ENCODE measurements at regions not wholly inside any gene's neighbourhood (a gene's known extent, or its start where the extent isn't known, plus 50 kb on each side); places are given as distances from the start of the nearest gene placed in this dataset.

DNA sequence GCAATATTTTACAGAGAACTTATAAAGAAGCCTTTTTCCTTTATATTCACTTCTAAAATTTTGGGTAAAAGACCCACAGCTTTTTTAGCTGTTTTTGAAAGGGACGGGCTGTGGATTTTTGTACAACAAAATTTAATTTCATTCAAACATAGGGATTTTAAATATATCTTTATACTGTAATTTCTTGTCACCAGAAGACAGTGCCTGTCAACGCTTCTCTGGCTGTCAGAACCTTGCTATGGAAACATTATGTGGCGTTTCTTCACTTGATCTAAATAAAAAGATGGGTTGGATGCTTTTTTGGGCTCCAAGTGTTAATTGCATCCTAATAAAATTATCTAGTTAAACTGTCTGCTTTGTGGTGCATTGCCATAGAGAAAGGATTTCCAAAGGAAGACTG, 635.6 kb upstream of the ALCAM start:
- no peak for DNase-seq

DNA sequence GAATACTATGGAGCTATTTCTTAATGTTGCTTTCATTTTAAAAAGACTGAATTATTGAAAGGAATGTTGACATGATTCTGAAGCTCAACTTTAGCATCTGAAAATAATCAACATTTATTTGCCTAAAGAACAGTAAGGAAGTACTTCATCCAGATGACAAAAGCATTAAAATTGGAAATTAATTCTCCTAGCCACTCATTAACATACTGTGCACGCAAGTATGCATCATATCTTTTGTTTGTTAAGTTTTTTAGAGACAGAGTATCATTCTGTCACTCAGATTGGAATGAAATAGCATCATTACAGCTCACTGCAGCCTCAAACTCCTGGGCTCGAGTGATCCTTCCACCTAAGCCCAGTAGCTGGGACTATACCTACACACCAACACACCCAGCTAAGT, 632.1 kb upstream of the ALCAM start:
- no peak for DNase-seq

DNA sequence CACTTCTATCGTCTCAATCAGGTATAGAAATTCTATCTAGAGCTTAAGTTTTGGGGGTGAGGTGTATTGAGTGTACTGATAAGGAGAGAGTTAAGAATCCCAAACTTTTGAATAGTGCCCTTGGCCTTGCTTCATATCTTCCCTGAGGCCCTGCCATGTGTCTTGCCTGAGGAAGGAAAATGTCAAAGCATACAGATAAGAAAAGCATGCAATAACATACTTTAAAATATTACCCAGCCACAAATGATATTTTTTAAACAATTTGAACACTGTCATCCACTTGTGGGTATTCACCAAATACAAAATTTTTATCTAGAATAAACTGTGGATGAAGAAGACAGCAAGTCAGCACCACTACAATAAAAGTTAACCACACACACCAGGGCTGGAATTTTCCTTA, 631.0 kb upstream of the ALCAM start:
- no peak for DNase-seq

DNA sequence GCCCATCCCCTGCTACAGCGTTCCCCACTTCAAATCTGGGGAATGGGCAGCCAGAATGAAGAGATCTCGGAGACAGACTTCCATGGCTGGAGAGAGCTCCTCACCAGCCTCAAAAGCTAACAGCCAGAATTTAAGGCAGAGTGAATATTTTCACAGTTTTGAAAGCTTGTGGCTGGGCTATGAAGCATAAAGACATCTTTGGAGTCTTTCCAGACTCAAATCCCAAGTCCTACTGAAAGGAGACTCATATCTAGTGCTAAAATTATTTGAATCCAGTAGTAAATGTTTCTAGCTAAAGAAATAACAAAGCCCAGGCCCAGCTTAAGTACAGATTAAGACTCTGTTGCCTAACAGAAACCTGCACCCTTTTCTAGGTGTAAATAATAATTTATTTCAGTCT, 628.4 kb upstream of the ALCAM start:
- DNase-seq = no peak

DNA sequence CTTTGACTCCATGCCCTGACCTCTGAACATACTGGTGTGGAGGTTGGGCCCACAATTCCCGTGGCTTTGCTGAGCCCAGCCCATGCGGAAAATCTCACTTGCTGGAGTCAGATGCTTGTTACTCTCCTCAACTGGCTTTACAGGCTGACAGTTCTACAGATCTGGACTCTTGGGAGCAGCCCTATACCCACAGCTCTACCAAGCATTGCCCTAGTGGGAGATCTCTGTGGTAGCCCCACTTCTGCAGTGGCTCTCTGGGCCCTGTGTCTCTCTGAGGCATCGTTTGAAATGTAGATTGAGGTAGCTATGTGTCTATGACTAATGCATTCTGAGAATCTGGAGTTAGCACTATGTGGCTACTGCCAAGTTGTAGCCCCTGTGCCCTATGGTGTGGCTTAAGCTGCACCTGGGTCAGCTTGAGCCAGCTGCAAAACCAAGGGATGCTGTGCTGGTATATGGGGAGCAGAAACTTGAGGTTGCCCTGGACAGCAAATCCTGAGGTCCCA, 625.8 kb upstream of the ALCAM start:
- no peak for DNase-seq

DNA sequence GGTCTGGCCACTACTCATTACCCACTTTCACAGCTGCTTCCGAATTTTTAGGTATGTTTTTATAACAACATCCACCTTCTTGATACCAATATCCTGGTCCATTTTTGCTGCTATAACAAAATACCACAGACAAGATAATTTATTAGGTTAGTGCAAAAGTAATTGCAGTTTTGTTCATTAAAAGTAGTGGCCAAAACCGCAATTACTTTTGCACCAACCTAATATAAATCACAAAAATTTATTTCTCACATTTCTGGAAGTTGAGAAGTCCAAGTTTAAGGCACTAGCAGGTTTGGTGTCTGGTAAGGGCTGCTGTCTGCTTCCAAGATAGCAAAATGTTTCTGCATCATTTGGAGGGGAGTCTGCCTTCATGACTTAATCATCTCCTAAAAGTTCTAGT, 624.7 kb upstream of the ALCAM start:
- DNase-seq = no peak

DNA sequence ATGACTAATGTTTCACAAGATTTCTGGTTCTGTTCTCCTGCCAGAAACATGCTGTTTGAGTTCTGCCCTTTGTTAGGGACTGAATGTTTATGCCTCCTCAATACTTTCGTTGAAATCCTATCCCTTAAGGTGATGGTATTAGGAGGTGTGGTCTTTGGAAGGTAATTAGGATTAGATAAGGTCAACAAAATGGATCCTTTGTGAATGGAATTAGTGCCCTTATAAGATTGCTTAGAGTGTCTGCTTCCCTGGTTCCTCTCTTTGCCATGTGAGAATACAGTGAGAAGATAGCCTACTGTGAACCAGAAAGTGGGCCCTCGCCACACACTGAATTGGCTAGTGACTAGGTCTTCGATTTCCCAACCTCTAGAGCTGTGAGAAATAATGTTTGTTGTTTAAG, 621.4 kb upstream of the ALCAM start:
- no peak for DNase-seq

DNA sequence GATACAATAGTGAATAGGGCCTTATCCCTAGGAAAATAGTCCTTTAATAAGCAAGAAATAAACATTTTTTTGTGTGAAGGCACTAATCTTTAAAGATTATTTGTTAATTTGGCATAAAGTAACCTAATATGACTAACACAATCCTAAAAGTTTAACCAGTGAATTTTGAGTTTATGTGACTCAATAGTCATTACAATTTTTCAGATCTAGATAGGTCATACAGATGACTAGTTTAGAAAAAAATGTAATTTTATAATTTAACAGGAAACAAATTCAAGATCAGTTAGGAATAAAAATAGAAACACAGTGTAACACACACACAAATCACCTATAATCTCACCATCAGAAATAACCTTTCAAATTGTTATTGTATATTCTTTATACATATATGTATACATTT, 620.7 kb upstream of the ALCAM start:
- DNase-seq = no peak

DNA sequence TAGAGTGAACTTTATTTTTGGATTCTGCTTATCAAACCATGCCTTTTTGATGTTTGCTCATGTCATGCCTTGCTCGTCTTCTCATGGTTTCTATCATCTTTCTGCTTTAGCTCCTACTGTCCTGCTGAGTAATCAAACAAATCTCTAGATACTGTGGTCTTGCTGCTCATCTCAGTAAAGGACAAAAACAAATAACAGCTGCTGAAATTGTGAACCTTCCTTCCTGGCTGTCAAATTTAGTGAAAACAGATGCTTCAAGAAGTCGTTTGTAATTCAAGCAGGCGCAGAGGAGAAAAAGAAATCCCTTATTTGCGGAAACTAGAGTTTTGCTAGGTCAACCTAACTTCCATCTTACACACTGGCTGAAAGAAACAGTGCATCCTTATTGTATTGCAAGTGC, 616.1 kb upstream of the ALCAM start:
- no peak for DNase-seq

DNA sequence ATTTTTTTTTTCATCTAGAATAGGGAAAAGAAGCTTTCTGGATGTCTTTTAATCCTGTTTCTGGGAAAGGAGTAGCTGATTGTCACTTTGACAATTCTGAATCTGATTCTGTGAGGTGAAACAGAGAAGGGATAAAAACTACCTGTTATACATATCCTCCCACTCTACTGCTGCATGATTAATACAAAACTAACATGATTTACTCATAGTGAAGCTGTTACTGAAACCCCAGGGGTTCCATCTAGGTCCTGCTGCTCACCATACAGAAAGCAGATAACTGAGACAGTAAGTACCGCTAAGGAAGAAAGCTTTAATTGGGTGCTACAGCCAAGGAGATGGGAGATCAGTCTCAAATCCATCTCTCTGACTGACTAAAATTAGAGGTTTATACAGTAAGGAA, 610.9 kb upstream of the ALCAM start:
- no peak for DNase-seq

DNA sequence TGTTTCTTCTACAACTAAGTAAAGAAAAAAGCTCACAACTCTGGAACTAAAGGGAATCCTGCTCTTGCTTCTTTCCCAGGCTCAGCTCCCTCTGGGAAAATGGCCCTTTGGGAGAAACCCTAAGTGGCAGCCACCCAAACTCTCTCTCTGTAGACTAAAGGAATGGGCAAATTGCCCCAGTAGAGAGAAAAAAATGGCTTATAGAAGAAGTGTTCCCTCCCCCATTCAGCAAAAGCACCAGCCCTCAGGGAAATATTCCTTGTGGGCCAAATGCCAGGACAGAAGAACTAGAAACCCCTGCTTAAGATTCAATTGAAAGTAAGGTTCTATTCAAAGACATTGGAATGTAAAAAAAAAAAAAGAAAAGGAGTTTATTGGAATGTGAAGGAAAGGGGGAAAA, 603.7 kb upstream of the ALCAM start:
- DNase-seq = no peak

DNA sequence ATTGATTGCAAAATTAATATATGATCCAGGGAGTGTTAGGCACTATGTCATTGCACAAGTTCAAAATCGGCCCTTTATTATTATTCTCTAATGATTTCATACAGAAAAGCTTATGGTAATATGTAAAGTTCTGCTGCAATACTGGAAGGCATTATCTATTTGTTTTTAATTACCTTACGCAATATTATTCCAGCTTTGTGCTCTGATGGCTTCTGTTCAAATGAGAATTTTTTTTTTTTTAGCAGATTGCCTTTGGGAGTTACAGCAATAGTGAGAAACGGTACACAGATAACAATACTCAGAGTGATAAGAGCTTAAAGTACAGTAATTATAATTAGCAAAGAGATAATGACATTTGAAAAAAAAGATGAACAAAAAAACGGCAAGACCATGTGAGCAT, 602.2 kb upstream of the ALCAM start:
- DNase-seq = no peak

DNA sequence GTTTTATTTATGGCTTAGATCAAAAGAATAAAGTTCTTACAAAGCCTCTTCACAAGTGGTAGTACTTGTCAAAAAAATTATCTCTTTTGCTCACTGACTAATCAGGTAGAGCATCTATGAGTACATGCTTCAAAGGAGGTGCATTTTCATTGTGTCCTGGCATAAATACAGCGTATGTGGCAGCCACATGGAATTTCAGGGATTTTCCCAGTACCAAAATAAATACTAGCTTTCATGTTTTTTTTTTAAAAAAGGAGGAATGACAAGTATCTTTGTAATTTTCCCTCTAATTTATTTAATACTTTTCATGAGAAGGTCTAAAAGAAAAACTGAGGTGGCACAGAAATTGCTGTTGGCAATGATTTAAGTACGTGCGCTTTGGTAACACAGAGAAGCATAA, 597.8 kb upstream of the ALCAM start:
- no peak for DNase-seq

DNA sequence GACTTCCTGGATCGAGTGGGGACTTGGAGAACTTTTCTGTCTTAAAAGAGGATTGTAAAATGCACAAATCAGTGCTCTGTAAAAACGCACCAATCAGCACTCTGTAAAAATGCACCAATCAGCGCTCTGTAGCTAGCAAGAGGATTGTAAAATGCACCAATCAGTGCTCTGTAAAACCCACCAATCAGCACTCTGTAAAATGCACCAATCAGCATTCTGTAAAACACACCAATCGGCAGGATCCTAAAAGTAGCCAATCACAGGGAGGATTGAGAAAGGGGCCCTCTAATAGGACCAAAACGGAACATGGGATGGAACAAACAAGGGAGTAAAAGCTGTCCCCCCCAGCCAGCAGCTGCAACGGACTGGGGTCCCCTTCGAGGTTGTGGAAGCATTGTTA, 587.4 kb upstream of the ALCAM start:
- DNase-seq = no peak

DNA sequence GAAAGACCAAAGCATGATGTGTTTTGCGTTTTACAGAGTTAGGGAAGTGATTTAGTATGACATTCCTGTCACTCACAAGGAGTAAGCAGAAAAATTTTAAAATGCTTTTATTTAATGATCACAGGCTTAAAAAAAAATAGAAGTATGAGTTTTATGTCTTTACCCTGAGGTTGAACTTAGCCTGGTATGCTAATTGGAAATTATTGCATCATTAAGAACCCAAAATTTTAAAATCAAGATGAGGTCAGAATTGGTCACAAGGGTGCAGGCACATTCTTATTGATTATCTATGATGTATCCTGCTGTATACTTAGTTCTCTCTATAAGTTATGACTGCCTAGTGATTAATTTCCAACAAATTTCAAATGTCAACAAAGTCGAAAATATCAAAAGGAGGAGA, 585.6 kb upstream of the ALCAM start:
- no peak for DNase-seq

DNA sequence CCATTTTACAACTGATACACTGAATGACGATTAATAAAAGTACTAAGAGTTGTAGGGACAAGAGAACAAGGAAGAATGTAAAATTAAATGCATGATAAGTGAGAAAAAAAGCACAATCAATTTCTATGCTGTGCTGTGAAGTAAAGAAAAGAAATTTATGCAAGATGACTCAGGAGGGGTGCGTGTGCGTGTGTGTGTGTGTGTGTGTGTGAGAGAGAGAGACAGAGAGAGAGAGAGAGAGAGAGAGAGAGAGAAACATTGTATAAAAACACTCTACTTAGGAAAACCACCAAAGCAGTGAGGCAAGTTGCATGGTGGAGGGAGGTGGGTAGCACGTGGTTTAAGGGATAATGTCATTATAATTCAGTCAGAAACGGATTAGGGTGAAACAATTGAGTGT, 580.8 kb upstream of the ALCAM start:
- DNase-seq = no peak

DNA sequence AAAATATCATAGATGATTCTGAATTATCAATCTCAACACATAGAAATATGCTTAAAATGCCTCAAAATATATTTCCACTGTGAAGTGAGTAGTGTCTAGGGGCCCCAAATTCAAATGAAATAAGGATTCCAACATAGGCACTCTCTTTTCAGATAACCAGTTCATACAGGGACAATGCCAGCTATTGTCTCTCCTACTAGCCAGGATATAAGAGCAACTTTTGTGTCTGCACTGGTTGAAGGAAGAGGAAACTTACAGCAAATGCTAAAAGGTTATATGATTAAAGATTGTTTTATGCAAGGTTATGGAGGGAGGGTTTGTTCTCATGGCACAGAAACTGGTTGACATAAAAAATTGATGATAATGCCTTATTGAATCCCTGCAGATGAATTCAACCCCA, 579.4 kb upstream of the ALCAM start:
- no peak for DNase-seq

DNA sequence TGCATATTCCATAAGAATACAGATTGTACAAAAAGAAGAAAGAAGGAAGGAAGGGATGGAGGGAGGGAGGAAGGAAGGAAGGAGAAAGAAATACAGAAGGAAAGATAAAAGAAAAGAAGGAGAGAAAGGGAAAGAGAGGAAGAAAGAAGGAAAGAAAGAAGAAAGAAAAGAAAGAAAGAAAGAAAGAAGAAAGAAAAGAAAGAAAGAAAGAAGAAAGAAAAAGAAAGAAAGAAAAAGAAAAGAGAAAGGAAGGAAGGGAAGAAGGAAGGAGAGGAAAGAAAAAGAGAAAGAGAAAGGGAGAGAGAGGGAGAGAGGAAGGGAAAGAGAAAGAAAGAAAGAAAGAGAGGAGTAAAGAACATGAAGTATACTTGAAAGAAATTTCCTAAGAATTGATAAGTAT, 577.9 kb upstream of the ALCAM start:
- no peak for DNase-seq

DNA sequence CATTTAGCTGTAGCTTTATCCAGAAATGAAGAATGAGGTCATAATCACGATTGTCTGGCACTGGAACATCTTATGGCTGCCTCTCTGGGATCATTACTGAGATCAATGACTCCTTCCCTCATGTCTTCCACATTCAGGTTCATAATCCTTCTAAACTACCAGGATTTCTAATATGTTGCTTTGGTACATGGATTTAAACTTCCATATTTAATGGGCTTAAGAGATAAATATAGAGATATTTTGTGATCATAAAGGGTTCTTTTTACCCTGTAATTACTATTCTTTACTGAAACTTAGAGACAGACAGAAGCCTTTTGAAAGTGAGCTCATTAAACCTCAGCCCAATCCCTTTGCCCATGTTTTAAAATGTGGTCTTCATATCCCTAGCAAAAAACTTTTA, 575.4 kb upstream of the ALCAM start:
- no peak for DNase-seq

DNA sequence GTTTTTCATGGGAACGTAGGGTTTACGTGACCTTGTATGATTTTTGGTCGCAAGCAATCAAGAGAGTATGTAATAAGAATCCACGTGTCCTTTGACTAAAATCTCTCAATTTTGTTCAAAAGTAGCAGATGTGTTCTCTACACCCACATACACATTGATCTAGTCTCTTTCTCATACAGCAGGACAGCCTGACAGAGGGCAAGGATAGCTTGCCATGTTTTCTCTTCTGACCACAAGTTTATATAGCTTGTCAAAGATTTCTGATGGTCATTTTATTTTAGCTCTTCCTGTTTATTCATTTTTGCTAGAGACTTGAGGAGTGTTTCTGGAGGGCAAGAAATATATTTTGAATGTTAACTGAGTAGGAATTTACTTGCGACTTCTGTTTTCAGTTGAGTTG, 570.2 kb upstream of the ALCAM start:
- no peak for DNase-seq

DNA sequence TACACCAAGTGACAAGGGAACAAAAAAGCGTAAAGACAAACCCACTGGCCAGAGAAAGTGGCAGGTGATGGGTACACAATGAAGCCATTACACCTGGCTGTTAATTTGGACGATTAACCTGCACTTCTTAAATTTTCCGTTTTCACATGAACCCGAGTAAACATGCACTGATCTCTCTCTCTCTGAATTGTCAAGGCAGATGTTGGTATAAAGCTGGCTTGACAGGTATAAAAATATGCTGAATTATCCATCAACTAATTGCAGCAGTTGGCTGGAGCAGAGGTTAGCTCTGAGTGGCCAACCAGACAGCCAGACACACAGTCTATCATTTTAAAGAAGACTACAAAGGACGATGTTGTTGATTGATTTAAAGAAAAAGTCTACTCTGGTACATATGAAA, 561.7 kb upstream of the ALCAM start:
- no peak for DNase-seq

DNA sequence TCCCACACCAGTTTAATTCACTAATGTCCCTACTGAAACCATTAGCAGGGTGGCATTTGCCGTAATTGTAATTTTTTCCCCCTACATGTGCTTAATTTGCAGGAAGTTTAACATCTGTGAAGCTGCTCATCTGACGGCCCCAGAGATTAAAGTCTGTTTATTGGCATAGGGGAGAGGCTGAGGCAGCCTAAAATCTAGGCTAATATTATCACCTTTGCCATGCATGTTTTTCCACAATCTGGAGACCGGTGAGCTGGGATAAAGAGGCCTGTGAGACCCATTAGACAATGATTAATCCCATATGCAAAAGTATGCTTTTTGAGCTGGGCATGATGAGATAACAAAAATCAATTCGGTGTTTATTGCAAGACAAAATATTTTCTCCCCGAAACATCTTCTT, 561.2 kb upstream of the ALCAM start:
- DNase-seq = no peak

DNA sequence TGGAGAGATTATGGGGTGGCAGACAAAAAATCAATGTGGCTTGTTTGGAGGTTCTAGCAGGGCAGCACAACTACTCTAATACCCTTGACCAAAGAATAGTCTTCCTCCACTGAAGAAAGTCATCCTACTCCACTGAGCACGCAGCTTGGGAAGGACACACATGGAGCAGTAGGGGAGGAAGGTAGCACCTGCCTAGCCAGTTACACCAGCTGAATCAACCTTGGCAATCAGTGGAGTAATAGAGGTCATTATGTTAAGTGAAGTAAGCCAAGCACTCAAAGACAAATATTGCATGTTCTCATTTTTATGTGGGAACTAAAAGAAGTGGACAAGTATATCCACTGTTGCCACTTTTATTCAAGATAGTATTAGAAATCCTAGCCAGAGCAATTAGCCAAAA, 555.8 kb upstream of the ALCAM start:
- no peak for DNase-seq

DNA sequence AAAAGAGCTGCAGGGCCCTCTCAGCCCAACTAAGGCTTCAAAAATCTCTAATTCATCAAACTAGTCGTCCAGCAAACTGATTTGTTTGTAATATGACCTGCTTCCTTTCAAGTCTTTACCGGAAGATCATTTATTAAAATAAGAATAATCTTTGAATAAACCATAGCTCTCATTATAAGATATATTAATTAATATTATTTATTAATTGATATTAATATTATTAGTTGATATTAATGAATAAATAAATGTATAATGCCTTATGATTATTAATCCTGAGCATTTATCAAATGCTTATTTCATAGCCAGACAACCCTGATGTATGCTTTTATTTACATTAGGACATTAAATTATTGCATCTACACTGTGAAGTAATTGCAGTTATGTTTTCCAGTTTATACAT, 550.7 kb upstream of the ALCAM start:
- no peak for DNase-seq

DNA sequence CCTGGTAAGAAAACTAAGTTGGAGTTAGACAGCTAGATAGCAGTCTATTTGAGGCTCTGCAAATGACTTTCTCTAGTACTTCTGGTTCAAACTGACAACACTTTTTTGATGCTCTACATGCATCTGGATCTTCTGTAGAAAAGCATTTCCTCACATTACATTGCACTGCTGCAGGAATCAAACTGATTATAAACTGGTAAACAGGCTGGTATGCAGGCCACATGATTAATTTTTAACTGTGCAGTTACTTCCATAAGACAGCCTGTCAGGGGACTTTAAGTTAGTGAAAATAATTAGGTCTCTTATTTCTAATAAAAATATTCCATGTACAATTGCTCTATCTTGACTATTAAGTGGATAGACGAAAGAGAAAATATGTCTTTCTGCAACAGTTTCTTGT, 550.0 kb upstream of the ALCAM start:
- no peak for DNase-seq

DNA sequence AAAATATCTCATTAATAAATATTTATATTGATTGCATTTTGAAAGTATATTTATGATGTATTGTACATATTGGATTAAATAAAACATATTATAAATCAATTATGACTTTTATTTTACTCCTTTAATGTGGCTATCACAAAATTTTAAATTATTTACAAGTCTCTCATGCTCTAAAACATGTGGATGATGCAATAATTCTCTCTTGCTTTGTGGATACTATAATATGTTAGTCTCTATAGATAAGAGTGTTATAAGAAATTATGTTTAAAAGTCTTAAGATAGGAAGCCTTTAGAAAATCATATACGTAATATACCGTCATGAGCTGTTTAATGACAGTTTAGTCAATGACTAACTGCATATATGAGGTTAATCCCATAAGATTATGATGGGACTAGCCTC, 547.4 kb upstream of the ALCAM start:
- DNase-seq = no peak
